Colonic mucosa (tissue), 4 donors: ENCODE measurements at regions not wholly inside any gene's neighbourhood (a gene's known extent, or its start where the extent isn't known, plus 50 kb on each side); places are given as distances from the start of the nearest gene placed in this dataset.

Source experiments
- DNase-seq: peaks from one replicate; pipeline ENCODE4 v3.0.0-alpha.2; 2020
- H3K27ac ChIP-seq: fragments of 200-600 bp; one replicate; pipeline ENCODE4 v1.8.0; 2021
- H3K27me3 ChIP-seq: fragments of 200-600 bp; one replicate; pipeline ENCODE4 v1.8.0; 2021
- H3K36me3 ChIP-seq: fragments of 200-600 bp; one replicate; pipeline ENCODE4 v1.8.0; 2021
- H3K4me1 ChIP-seq: fragments of 200-600 bp; one replicate; pipeline ENCODE4 v1.8.0; 2021; ENCODE audit warnings: mild to moderate bottlenecking
- H3K4me3 ChIP-seq: fragments of 200-600 bp; one replicate; pipeline ENCODE4 v1.8.0; 2021
- H3K9ac ChIP-seq, 2 donors: one replicate each; pipeline ENCODE4 v1.7.0; 2013; ENCODE audit warnings: control low read depth in 2 of 2, low read depth in 2 of 2, low read length in 2 of 2
- H3K9me3 ChIP-seq: fragments of 200-600 bp; one replicate; pipeline ENCODE4 v1.8.0; 2021
- CTCF ChIP-seq: fragments of 200-600 bp; IDR thresholded peaks from one replicate; pipeline ENCODE4 v1.8.0; 2022; ENCODE audit warnings: antibody characterized with exemption, mild to moderate bottlenecking
- intact Hi-C: fragments of 100-400 bp; cut with DNase I; formaldehyde crosslinking; loops from one replicate; pipeline ENCODE4 v1.14.1; 2022
- donor health status: healthy.
- donor health status: DM: no; HTN: no; CAD: no.
- donor health status: DM: no; HTN: no; CAD: no.

GRCh38 chr3:5297895-5298294 lies 110.4 kb downstream of the EDEM1 start:
- Histone ChIP-seq H3K4me3 (no peak overlapping the region), H3K27ac (no peak overlapping the region), H3K9ac (no peak overlapping the region), H3K4me1 (no peaks in the 10 kb centered on the region), H3K27me3 (no peaks in the 10 kb centered on the region), H3K36me3 (no peaks in the 10 kb centered on the region), H3K9me3 (no peaks in the 10 kb centered on the region)
- intact Hi-C loops: no loop called here
- TF ChIP-seq CTCF: no peak
- DNase-seq: no peak

GRCh38 chr3:5298453-5298852 lies 110.9 kb downstream of the EDEM1 start:
- intact Hi-C loops: no loop called here
- Histone ChIP-seq H3K36me3 (no peaks in the 10 kb centered on the region), H3K27me3 (no peaks in the 10 kb centered on the region), H3K4me3 (no peak overlapping the region), H3K9ac (no peak overlapping the region), H3K9me3 (no peaks in the 10 kb centered on the region), H3K4me1 (no peaks in the 10 kb centered on the region), H3K27ac (no peak overlapping the region)
- no peak for TF ChIP-seq CTCF
- DNase-seq: no peak

GRCh38 chr3:5299161-5299560 lies 111.7 kb downstream of the EDEM1 start:
- Histone ChIP-seq H3K27ac (no peak overlapping the region), H3K4me1 (no peaks in the 10 kb centered on the region), H3K4me3 (no peak overlapping the region), H3K9ac (no peak overlapping the region), H3K27me3 (no peaks in the 10 kb centered on the region), H3K9me3 (no peaks in the 10 kb centered on the region), H3K36me3 (no peaks in the 10 kb centered on the region)
- DNase-seq: no peak
- intact Hi-C loops: no loop called here
- no peak for TF ChIP-seq CTCF

GRCh38 chr3:5300638-5301037 lies 113.1 kb downstream of the EDEM1 start:
- Histone ChIP-seq H3K27ac (no peak overlapping the region), H3K9me3 (no peaks in the 10 kb centered on the region), H3K9ac (no peak overlapping the region), H3K4me1 (no peaks in the 10 kb centered on the region), H3K27me3 (no peaks in the 10 kb centered on the region), H3K36me3 (no peaks in the 10 kb centered on the region), H3K4me3 (no peak overlapping the region)
- no peak for TF ChIP-seq CTCF
- intact Hi-C loops: loop anchor here (10.0 kb wide), 2 partner anchors 76 to 264 kb away; no protein-coding TSS in a partner anchor
- DNase-seq: no peak

GRCh38 chr3:5301651-5302297 lies 114.3 kb downstream of the EDEM1 start:
- no peaks in the 10 kb centered on the region for H3K4me1 ChIP-seq
- no peak for DNase-seq
- no peak overlapping the region for H3K4me3 ChIP-seq
- H3K9me3 ChIP-seq: no peaks in the 10 kb centered on the region
- no peak for TF ChIP-seq CTCF
- intact Hi-C loops: loop anchor here (10.0 kb wide), 2 partner anchors 77 to 263 kb away; no protein-coding TSS in a partner anchor
- no peak overlapping the region for H3K9ac ChIP-seq
- H3K27me3 ChIP-seq: no peaks in the 10 kb centered on the region
- H3K27ac ChIP-seq: no peak overlapping the region
- H3K36me3 ChIP-seq: no peaks in the 10 kb centered on the region
